ENCODE measurements at regions not wholly inside any gene's neighbourhood (a gene's known extent, or its start where the extent isn't known, plus 50 kb on each side); places are given as distances from the start of the nearest gene placed in this dataset.

DNA sequence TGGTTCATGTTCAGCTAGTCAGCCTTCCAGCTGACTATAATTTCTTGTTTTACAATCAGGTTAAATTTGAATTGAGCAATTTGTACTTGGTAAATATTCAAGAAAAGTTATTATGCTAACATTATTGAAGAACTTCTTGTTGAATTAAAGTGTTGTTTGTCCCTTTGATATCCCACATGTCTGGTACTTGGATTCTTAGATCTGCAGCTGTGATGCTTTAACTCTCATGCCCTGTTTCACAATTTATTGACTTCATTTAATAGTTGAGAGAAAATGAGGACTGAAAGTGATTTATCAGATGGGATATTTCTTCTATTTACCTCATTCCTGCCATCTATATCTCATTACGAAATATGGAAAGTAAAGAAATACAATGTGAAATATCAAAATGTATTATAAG, 92.8 kb downstream of the FASLG start:
- WGBS, 2 experiments (ENCODE audit: extremely low coverage in 2 of 2, insufficient read length in 1 of 2), result no CpG with 5 or more reads among the region's 1 CpG
- no peak overlapping the region for H2BK20ac ChIP-seq (ENCODE audit: low read depth, low read length)
- peaks cover 9% of the 10 kb centered on the region; the same call in 1 of the 2 replicates for H3K27me3 ChIP-seq (ENCODE audit: control insufficient read depth, insufficient read depth, low read length)
- H2AK5ac ChIP-seq (ENCODE audit: low read depth, low read length), result no peak overlapping the region
- no peaks in the 10 kb centered on the region for H3K36me3 ChIP-seq (ENCODE audit: control insufficient read depth, insufficient read depth, low read length)
- no peak overlapping the region for H3K4me3 ChIP-seq (ENCODE audit: insufficient read depth, low read depth, low read length)
- H4K91ac ChIP-seq (ENCODE audit: insufficient read depth, low read depth, low read length), result no peak overlapping the region
- H2BK15ac ChIP-seq (ENCODE audit: low read depth, low read length), result no peak overlapping the region
- dilution Hi-C loops (cut with HindIII; ENCODE audit: low sequenced_read_pairs, unreplicated experiment), result no loop called here
- in situ Hi-C loops (cut with MboI; ENCODE audit: low sequenced_read_pairs), result loop anchor here (25.0 kb wide), 1 partner anchor 1461 kb away; no protein-coding TSS in a partner anchor
- no peak overlapping the region for H4K8ac ChIP-seq (ENCODE audit: low read depth in 2 of 2, low read length in 2 of 2)
- no peaks in the 10 kb centered on the region for H4K20me1 ChIP-seq (ENCODE audit: insufficient read depth, low read length)
- H3K14ac ChIP-seq (replicated peaks; ENCODE audit: low read depth, low read length), result no peak overlapping the region
- no peak overlapping the region for H2AK9ac ChIP-seq (replicated peaks; ENCODE audit: low read depth, low read length, poor library complexity)
- H3K23ac ChIP-seq (ENCODE audit: low read depth, low read length), result no peak overlapping the region
- H3K9me3 ChIP-seq (ENCODE audit: control insufficient read depth, insufficient read depth, low read length), result no peaks in the 10 kb centered on the region
- ChIA-PET CTCF (no interaction called here), POLR2A (ENCODE audit: unreplicated experiment) (no interaction called here)
- H3K27ac ChIP-seq (ENCODE audit: insufficient read depth, low read length), result no peak overlapping the region
- peaks cover 2% of the 10 kb centered on the region for H3K4me1 ChIP-seq (ENCODE audit: control insufficient read depth, insufficient read depth, low read length)
- H3K9ac ChIP-seq (ENCODE audit: low read depth, low read length), result no peak overlapping the region
- H3K4ac ChIP-seq (ENCODE audit: low read depth, low read length), result no peak overlapping the region
- H2AFZ ChIP-seq (replicated peaks; ENCODE audit: low read length, poor library complexity), result no peak overlapping the region
- no peak overlapping the region for H2BK120ac ChIP-seq (ENCODE audit: low read depth, low read length)
- no peaks in the 10 kb centered on the region for H3K79me1 ChIP-seq (ENCODE audit: low read depth in 1 of 2, low read length in 2 of 2)
- no peak overlapping the region for H3K56ac ChIP-seq (ENCODE audit: extremely low read depth, insufficient read depth, low read length)
- H3K9me1 ChIP-seq (ENCODE audit: insufficient read depth, low read length), result no peaks in the 10 kb centered on the region
- no peak for DNase-seq
- BruUV-seq (replicated peaks), result no TSS peak
- H2BK5ac ChIP-seq (ENCODE audit: low read depth, low read length, poor library complexity, severe bottlenecking), result no peak overlapping the region
- intact Hi-C loops (cut with micrococcal nuclease), result no loop called here
- ATAC-seq (ENCODE audit: low read depth), result no peak
- no peak overlapping the region for H3K18ac ChIP-seq (ENCODE audit: low read depth, low read length)
- H3K4me2 ChIP-seq (ENCODE audit: low read depth, low read length), result no peak overlapping the region
- no peak overlapping the region for H4K5ac ChIP-seq (ENCODE audit: low read depth, low read length)
- TF ChIP-seq SMC3 (IDR thresholded peaks at IDR 0.05; ENCODE audit: low read depth, low read length), result no peak
- TF ChIP-seq CTCF (conservative IDR thresholded peaks at IDR 0.05; ENCODE audit: low read depth, low read length), result no peak
- no peak for TF ChIP-seq RCOR1 (IDR thresholded peaks at IDR 0.05; ENCODE audit: insufficient replicate concordance, low read length)
- TF ChIP-seq USF2 (IDR thresholded peaks at IDR 0.05; ENCODE audit: low read depth, low read length), result no peak
- TF ChIP-seq FOS (IDR thresholded peaks at IDR 0.05; ENCODE audit: low read depth, low read length), result no peak
- no peak for TF ChIP-seq MXI1 (IDR thresholded peaks at IDR 0.05; ENCODE audit: borderline replicate concordance, low read depth, low read length)
- no peak for TF ChIP-seq POLR2A (IDR thresholded peaks at IDR 0.05; ENCODE audit: low read depth, low read length)
- TF ChIP-seq, protein P1, sequence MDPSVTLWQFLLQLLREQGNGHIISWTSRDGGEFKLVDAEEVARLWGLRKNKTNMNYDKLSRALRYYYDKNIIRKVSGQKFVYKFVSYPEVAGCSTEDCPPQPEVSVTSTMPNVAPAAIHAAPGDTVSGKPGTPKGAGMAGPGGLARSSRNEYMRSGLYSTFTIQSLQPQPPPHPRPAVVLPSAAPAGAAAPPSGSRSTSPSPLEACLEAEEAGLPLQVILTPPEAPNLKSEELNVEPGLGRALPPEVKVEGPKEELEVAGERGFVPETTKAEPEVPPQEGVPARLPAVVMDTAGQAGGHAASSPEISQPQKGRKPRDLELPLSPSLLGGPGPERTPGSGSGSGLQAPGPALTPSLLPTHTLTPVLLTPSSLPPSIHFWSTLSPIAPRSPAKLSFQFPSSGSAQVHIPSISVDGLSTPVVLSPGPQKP (IDR thresholded peaks at IDR 0.05; ENCODE audit: borderline replicate concordance, low read depth, low read length), result no peak
- no peak for TF ChIP-seq CHD1 (IDR thresholded peaks at IDR 0.05; ENCODE audit: low read depth, low read length)
- TF ChIP-seq MAFK (IDR thresholded peaks at IDR 0.05; ENCODE audit: low read depth, low read length), result no peak
- no peak for TF ChIP-seq CEBPB (IDR thresholded peaks at IDR 0.05; ENCODE audit: low read depth, low read length)
- no peak for TF ChIP-seq BHLHE40 (IDR thresholded peaks at IDR 0.05; ENCODE audit: low read depth, low read length)
- no peak for TF ChIP-seq RFX5 (IDR thresholded peaks at IDR 0.05; ENCODE audit: low read depth, low read length)
- no peak for TF ChIP-seq RAD21 (IDR thresholded peaks at IDR 0.05; ENCODE audit: low read length)
- no peak for TF ChIP-seq NFE2L2 (IDR thresholded peaks at IDR 0.05; ENCODE audit: low read depth, low read length)

All from IMR-90 (cell line).